ENCODE measurements at regions not wholly inside any gene's neighbourhood (a gene's known extent, or its start where the extent isn't known, plus 50 kb on each side); places are given as distances from the start of the nearest gene placed in this dataset.
"Not testable (repeated sequence)": the region's sequence is repeated elsewhere in the genome, so short reads cannot be mapped to it uniquely, and the experiment has no call there.

- DNase-seq (ENCODE audit: low spot score), result no peak
Observed at GRCh38 chr14:38973083-38973700, 129.8 kb downstream of the SEC23A start.

GRCh38 chr14:38972511-38972910 lies 130.5 kb downstream of the SEC23A start:
- DNase-seq (ENCODE audit: low spot score), result no peak

- no peak for DNase-seq (ENCODE audit: low spot score)
Observed at GRCh38 chr14:38971258-38971921, 131.6 kb downstream of the SEC23A start.

DNA sequence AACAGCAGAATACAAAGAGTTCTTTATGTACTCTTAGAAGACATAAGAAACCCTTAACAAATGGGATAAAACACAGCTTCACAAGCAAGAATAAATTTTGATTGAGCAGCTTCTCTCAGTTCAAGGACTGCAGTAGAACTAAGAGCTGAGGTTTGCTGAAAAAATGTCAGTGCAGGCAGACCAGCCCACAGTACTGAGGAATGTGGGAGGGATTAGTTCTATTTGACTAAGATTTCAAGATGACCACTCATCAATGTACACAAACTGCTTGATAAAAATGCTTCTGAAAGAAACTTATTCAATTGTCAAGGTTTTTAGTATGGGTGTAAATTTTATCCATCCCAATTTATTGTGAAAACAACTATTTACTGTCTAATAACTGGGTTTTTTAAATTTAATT lies 138.4 kb downstream of the SEC23A start:
- DNase-seq (ENCODE audit: low spot score), result peak; percentile 52

DNA sequence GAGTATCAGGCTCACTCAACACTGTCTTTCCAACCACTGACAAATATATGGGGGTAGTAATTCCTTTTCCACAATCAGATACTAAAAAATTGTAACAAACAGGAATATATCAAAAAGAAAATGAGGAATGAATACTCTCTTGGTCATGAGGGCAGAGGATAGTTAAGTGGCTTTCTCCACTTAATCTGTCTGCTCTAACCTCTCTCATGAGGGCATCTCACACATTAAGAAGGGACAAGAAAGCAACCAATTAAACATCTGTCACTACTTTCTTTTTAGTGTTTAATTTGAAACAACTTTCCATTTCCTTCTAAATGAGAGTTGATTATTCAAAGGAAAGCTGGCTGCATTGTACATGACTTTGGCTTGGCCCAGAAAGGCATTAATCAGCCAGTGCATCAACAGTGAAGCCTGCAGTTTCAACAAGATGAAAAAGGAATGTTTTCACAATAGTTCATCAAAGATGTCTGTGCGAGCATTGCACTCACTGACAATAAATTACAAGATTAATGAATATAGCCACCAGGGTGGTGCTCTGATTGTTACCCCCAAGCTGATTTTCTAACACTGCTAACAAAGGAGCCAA lies 142.0 kb downstream of the SEC23A start:
- no peak for DNase-seq (ENCODE audit: low spot score)

DNA sequence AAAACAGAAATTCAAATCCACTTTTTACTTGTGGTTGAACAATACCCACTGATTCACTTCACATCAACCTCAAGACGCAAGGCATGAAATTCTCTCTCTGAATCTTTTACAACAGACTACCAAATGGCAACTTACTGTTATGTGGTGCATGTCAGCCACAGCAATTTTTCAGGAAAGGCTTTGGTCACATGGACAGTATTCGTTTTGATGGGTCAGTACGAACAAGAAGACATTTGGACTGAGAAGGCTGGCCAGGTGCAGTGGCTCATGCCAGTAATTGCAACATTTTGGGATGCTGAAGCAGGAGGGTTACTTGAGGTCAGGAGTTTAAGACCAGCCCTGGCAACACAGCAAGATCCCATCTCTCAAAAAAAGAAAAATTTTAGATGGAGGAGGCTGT lies 144.0 kb downstream of the SEC23A start:
- no peak for DNase-seq (ENCODE audit: low spot score)

DNA sequence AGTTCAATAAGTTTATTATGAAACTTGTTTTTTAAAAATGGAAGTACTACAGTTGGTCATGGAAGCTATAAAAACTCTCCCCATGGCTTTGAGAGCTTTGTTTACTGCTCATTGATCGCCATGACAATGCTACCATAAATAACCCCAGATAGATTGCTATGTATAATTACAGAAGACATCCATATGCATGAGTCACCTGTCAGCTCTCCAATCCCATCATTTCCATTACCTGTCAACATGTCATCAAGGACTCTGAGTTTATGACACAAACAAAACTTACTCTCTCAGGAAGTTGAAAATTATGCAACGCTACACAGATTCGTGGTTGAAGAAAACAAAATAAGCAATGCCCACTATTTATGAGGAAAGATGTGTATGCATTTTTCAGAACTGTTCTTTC lies 144.4 kb downstream of the SEC23A start:
- DNase-seq (ENCODE audit: low spot score), result no peak

DNA sequence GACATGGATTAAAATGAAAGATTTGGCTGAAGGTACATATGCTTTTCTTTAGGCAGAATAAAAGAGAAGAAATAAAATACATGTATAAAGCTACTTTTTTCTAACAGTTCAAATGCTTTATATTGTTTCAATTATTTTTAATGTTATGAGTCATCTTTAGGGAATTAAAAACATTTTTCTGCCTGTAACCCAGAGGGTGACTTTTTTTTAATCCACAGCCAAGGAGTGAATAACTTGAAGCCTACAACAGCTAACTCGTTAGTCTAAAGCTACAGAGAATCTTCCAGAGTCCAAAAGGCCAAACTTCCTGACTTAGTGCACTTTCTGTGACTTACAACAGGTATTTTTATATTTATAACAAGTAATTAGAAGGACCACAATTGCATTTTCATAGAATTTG lies 151.6 kb downstream of the SEC23A start:
- peak; percentile 79 for DNase-seq (ENCODE audit: low spot score)

DNA sequence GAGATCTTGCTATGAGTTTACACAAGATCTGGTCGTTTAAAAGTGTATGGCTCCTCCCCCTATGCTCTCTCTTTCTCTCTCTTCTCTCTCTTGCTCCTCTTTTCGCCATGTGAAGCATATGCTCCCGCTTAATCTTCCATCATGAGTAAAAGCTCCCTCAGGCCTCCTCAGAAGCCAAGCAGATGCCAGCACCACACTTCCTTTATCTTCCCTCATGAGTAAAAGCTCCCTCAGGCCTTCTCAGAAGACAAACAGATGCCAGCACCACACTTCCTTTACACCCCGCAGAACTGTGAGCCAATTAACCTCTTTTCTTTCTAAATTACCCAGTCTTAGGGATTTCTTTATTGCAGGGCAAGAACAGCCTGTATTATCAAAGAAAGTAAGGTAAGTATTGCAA lies 152.4 kb downstream of the SEC23A start:
- DNase-seq (ENCODE audit: low spot score), result no peak

- DNase-seq (ENCODE audit: low spot score), result no peak
Observed at GRCh38 chr14:38948576-38948975, 154.5 kb downstream of the SEC23A start.

DNA sequence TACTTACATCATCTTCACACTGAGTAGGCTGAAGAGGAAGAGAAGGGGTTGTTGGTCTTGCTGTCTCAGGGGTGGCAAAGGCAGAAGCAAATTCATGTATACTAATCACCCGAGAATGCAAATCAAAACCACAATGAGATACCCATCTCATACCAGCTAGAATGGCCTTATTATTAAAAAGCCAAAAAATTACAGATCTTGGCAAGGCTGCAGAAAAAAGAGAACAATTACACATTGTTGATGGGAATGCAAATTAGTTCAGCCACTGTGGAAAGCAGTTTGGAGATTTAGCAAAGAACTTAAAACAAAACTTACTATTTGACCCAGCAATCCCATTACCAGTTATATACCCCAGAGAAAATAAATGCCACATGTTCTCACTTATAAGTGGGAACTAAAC lies 154.9 kb downstream of the SEC23A start:
- DNase-seq (ENCODE audit: low spot score), result peak; percentile 18

- DNase-seq (ENCODE audit: low spot score), result no peak
Observed at GRCh38 chr14:38947343-38947742, 155.7 kb downstream of the SEC23A start.

DNA sequence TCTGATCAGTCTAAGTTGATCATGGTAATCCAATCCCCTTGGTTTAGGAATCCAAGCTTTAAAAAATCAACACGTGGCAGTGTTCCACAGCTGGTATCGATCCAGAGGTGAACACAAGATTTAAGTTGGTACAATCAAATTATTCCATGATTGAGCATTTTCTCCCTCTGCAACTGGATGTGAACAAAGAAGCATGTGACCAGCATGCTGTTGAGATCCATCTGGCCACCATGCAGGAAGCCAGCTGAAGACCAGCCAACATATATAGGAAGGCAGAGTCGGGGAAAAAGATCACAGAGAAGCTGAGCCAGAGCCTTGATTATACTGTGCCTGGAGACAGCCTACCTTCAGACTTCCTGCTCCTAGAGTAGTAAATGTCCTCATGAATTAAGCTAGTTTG lies 158.3 kb downstream of the SEC23A start:
- no peak for DNase-seq (ENCODE audit: low spot score)

DNA sequence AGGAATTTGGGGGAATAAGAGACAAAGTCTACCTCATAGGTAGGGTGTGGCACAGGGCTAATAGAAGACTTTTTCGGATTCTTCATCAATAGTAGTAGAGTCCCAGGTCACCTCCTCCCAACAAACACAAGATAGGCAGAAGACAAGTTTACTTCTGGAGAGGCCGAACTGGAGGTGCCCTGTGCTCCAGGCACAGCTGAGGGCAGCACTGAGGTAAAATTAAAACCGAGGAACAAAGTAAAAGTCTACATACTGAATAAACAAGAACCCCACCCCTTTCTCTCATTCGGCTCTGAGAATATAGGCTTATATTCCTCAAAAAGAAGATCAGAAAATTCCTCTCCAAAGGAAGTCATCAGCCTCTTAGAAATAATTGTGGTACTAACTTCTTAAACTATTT lies 161.5 kb downstream of the SEC23A start:
- peak; percentile 19 for DNase-seq (ENCODE audit: low spot score)

GRCh38 chr14:38932653-38933000 lies 170.4 kb downstream of the SEC23A start:
- not testable (repeated sequence) for DNase-seq (ENCODE audit: low spot score)

GRCh38 chr14:38931969-38932652 lies 170.9 kb downstream of the SEC23A start:
- DNase-seq (ENCODE audit: low spot score), result no peak

GRCh38 chr14:38930898-38931297 lies 172.1 kb downstream of the SEC23A start:
- DNase-seq (ENCODE audit: low spot score), result no peak

DNA sequence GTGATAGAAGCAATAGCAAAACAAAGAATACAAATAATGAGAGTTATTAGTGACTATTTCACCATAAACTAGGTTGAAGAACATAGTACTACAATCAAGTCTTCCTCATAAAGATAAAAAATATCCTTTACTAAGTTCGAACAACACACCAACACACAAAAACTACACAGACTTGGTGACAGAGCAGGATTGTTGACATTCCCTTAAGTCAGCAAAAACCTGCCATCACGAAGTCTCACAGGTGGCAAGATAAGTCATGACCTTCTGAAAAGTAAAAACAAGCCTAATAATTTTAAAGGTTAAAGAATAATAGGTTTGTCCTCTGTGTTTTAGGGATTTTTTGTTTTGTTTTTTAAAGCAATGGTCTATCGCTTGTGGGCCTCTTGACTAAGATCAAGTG lies 173.0 kb downstream of the SEC23A start:
- no peak for DNase-seq (ENCODE audit: low spot score)

- DNase-seq (ENCODE audit: low spot score), result no peak
Observed at GRCh38 chr14:38929416-38929815, 173.6 kb downstream of the SEC23A start.

- not testable (repeated sequence) for DNase-seq (ENCODE audit: low spot score)
Observed at GRCh38 chr14:38921893-38922292, 181.1 kb downstream of the SEC23A start.

GRCh38 chr14:38915125-38915524 lies 187.9 kb downstream of the SEC23A start:
- DNase-seq (ENCODE audit: low spot score), result no peak

DNA sequence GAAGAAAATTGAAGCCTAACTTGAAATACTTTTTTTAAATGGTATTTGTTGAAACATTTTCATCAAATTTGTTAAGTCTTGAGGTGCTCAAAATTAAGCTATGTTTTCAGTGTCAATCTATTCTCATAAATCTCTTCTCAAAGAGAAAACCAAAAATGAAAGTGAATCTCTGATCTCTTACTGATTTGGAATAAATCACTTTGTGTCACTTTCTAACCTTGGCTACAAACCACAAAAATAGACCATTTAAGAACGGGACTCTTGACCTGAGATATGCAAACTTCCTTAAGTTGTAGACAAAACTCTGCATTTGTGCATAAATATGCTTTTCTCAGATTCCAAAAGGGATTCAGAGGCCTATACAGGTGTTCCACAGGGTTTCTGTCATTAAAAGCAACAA lies 192.9 kb downstream of the SEC23A start:
- no peak for DNase-seq (ENCODE audit: low spot score)

DNA sequence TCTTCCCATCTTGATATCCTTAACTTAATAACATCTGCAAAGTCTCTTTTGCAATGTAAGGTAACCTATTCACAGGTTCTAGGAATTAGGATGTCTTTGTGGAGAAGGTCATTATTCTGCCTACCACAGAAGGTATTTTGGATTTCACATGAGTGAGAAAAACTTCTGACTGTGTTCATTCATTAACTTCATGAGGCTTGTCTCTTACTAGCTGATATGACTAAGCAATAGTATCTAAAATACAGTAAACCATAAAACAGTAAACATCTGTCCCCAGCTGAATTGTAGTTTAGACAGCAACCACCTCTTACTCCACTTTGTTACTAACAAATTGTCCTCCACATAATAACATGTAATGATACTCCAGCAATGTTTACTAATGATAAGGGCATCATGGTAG lies 198.1 kb downstream of the SEC23A start:
- DNase-seq (ENCODE audit: low spot score), result no peak
